HEK293 (cell line): ENCODE measurements at regions not wholly inside any gene's neighbourhood (a gene's known extent, or its start where the extent isn't known, plus 50 kb on each side); places are given as distances from the start of the nearest gene placed in this dataset.
A peak's percentile ranks its signal among the peaks of the same experiment; 100 is the strongest.

Experiments
- CTCF ChIA-PET: fragments of 350-600 bp; formaldehyde crosslinking; extraction: SDS; loops from one replicate; lab custom pipeline; 2021; ENCODE audit warnings: antibody characterized with exemption; lab: Yijun Ruan, JAX
- POLR2A ChIA-PET: fragments of 300-600 bp; formaldehyde crosslinking; extraction: SDS; loops from one replicate; lab custom pipeline; 2020; ENCODE audit warnings: antibody characterized with exemption, inconsistent platforms; lab: Yijun Ruan, JAX
- H3K27ac ChIP-seq: fragments of 200-500 bp; sonication (Bioruptor generic); 2 replicates; pipeline ENCODE4 v1.5.1; 2014; ENCODE audit warnings: low read depth, low read length, control low read depth, inconsistent platforms; ENCODE audit errors: extremely low read depth
- H3K36me3 ChIP-seq, 2 experiments: fragments of 200-500 bp in 1 of 2; sonication (Bioruptor generic) in 1 of 2; 1 replicate in 1 of 2; 2 replicates in 1 of 2; pipeline ENCODE4 v1.5.1; 2014 to 2017; ENCODE audit warnings: inconsistent platforms in 2 of 2, low read length in 2 of 2; ENCODE audit not compliant: control insufficient read depth in 2 of 2, insufficient read depth in 1 of 2
- H3K4me1 ChIP-seq: fragments of 200-500 bp; sonication (Bioruptor generic); 2 replicates; pipeline ENCODE4 v1.5.1; 2014; ENCODE audit warnings: mild to moderate bottlenecking, low read length, inconsistent platforms; ENCODE audit not compliant: control insufficient read depth, insufficient read depth
- H3K4me3 ChIP-seq: 2 replicates; pipeline ENCODE4 v1.5.1; 2011; ENCODE audit warnings: low read depth, mild to moderate bottlenecking, control low read depth, low read length, moderate library complexity
- H3K9me3 ChIP-seq: fragments of 200-500 bp; sonication (Bioruptor generic); 2 replicates; pipeline ENCODE4 v1.5.1; 2014; ENCODE audit warnings: low read depth, low read length, inconsistent platforms; ENCODE audit not compliant: control insufficient read depth, insufficient read depth
- BCL6B ChIP-seq: fragments of 450-650 bp; formaldehyde crosslinking; IDR thresholded peaks from 2 replicates; pipeline ENCODE4 v1.5.1; 2017; ENCODE audit warnings: missing biosample characterization, missing genetic modification characterization
- HIC1 ChIP-seq: fragments of 450-650 bp; formaldehyde crosslinking; IDR thresholded peaks from 2 replicates; pipeline ENCODE4 v1.5.1; 2016; ENCODE audit warnings: missing biosample characterization, missing genetic modification characterization
- HOXC10 ChIP-seq: sonication (generic); formaldehyde crosslinking; IDR thresholded peaks from 2 replicates; pipeline ENCODE4 v1.8.1; 2023; ENCODE audit warnings: mild to moderate bottlenecking, missing genetic modification reagents
- KLF8 ChIP-seq: fragments of 450-650 bp; formaldehyde crosslinking; IDR thresholded peaks from 2 replicates; pipeline ENCODE4 v1.5.1; 2016; ENCODE audit warnings: missing biosample characterization, missing genetic modification characterization
- MYNN ChIP-seq: fragments of 450-650 bp; formaldehyde crosslinking; IDR thresholded peaks from 2 replicates; pipeline ENCODE4 v1.5.1; 2016; ENCODE audit warnings: missing biosample characterization, missing genetic modification characterization, borderline replicate concordance
- PRDM1 ChIP-seq: fragments of 450-650 bp; formaldehyde crosslinking; IDR thresholded peaks from 2 replicates; pipeline ENCODE4; 2016; ENCODE audit warnings: missing biosample characterization, missing genetic modification characterization
- TCF7L2 ChIP-seq: IDR thresholded peaks from 2 replicates; pipeline ENCODE4 v1.6.1; 2011; ENCODE audit warnings: low read depth, mild to moderate bottlenecking, inconsistent platforms, low read length, moderate library complexity, borderline replicate concordance
- WT1 ChIP-seq: fragments of 450-650 bp; formaldehyde crosslinking; IDR thresholded peaks from 2 replicates; pipeline ENCODE4 v1.5.1; 2016; ENCODE audit warnings: missing biosample characterization, missing genetic modification characterization
- ZNF23 ChIP-seq: fragments of 450-650 bp; formaldehyde crosslinking; IDR thresholded peaks from 2 replicates; pipeline ENCODE4 v1.5.1; 2016; ENCODE audit warnings: missing biosample characterization, missing genetic modification characterization, borderline replicate concordance
- ZNF302 ChIP-seq: fragments of 450-650 bp; formaldehyde crosslinking; IDR thresholded peaks from 2 replicates; pipeline ENCODE4 v1.5.1; 2016; ENCODE audit warnings: missing biosample characterization, missing genetic modification characterization, low read depth
- ZNF324 ChIP-seq: fragments of 450-650 bp; formaldehyde crosslinking; IDR thresholded peaks from 2 replicates; pipeline ENCODE4 v1.5.1; 2016; ENCODE audit warnings: missing biosample characterization, missing genetic modification characterization
- ZNF350 ChIP-seq: fragments of 450-650 bp; formaldehyde crosslinking; IDR thresholded peaks from 2 replicates; pipeline ENCODE4 v1.5.0; 2017; ENCODE audit warnings: missing biosample characterization, mild to moderate bottlenecking, missing genetic modification characterization
- ZNF366 ChIP-seq: fragments of 450-650 bp; formaldehyde crosslinking; conservative IDR thresholded peaks from 2 replicates; pipeline ENCODE4 v1.5.1; 2016; ENCODE audit warnings: missing biosample characterization, missing genetic modification characterization
- ZNF423 ChIP-seq: fragments of 450-650 bp; formaldehyde crosslinking; IDR thresholded peaks from 2 replicates; pipeline ENCODE4 v1.5.1; 2016; ENCODE audit warnings: missing biosample characterization, missing genetic modification characterization
- ZNF48 ChIP-seq: fragments of 450-650 bp; formaldehyde crosslinking; IDR thresholded peaks from 2 replicates; pipeline ENCODE4 v1.5.1; 2016; ENCODE audit warnings: missing biosample characterization, missing genetic modification characterization
- ZNF544 ChIP-seq: fragments of 450-650 bp; formaldehyde crosslinking; IDR thresholded peaks from 2 replicates; pipeline ENCODE4 v1.5.0; 2017; ENCODE audit warnings: missing biosample characterization, missing genetic modification characterization
- ZNF596 ChIP-seq: fragments of 450-650 bp; IDR thresholded peaks from 2 replicates; pipeline ENCODE4 v1.5.0; 2018; ENCODE audit warnings: missing biosample characterization, mild to moderate bottlenecking, missing genetic modification characterization, moderate library complexity
- ZNF610 ChIP-seq: fragments of 450-650 bp; formaldehyde crosslinking; IDR thresholded peaks from 2 replicates; pipeline ENCODE4 v1.5.1; 2016; ENCODE audit warnings: missing biosample characterization, missing genetic modification characterization, borderline replicate concordance
- ZNF830 ChIP-seq: fragments of 450-650 bp; IDR thresholded peaks from 2 replicates; pipeline ENCODE4 v1.5.0; 2018; ENCODE audit warnings: missing biosample characterization, missing genetic modification characterization, low read depth, mild to moderate bottlenecking, moderate library complexity
- ZNF843 ChIP-seq: fragments of 450-650 bp; formaldehyde crosslinking; IDR thresholded peaks from 2 replicates; pipeline ENCODE4 v1.5.1; 2016; ENCODE audit warnings: missing biosample characterization, missing genetic modification characterization

- Histone ChIP-seq H3K36me3 (no peaks in the 10 kb centered on the region), H3K4me1 (no peaks in the 10 kb centered on the region), H3K27ac (no peak overlapping the region), H3K9me3 (no peaks in the 10 kb centered on the region), H3K4me3 (no peak overlapping the region)
- ChIA-PET CTCF (no interaction called here), POLR2A (no interaction called here)
- TF ChIP-seq ZNF366 (tag by site-specific recombination) (peak; percentile 64; the same call in 1 of the 2 replicates), HOXC10 (CRISPR knock-in tag) (no peak), MYNN (tag by site-specific recombination) (no peak), ZNF610 (no peak), ZNF423 (no peak), ZNF23 (tag by site-specific recombination) (no peak), ZNF596 (tag by site-specific recombination) (peak; percentile 92), TCF7L2 (no peak), ZNF302 (tag by site-specific recombination) (no peak), ZNF350 (no peak), ZNF324 (no peak), ZNF830 (no peak), ZNF843 (tag by site-specific recombination) (no peak), BCL6B (no peak), PRDM1 (tag by site-specific recombination) (peak; percentile 72)
Measured at GRCh38 chr13:111033172-111034130, 81.7 kb upstream of the ARHGEF7 start.

DNA sequence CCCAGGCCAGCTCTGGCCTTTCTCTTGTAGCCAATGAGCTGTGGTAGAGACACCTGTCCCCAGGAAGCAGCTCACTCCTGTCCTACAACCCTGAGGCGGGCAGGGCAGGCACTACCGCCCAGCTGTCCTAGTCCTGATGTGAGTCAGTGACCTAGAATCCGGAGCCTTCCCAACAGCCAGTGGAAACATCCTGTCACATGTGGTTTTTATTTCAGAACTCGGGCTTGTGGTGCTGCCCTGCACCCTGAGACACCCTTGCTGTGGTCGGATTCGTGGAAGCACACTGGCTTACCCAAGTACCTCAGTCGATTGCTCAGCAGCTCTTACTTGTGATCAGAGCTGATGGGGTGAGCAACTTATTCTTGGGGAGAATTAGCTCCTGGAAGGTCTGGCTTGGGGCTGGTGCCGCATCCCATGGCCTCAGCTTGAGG lies 83.6 kb upstream of the ARHGEF7 start:
- POLR2A ChIA-PET = no interaction called here
- no peaks in the 10 kb centered on the region for H3K36me3 ChIP-seq
- H3K9me3 ChIP-seq = no peaks in the 10 kb centered on the region
- CTCF ChIA-PET = no interaction called here
- H3K4me1 ChIP-seq = no peaks in the 10 kb centered on the region
- H3K27ac ChIP-seq = no peak overlapping the region
- no peak overlapping the region for H3K4me3 ChIP-seq
- TF ChIP-seq ZNF23 (tag by site-specific recombination) (no peak), WT1 (tag by site-specific recombination) (no peak), KLF8 (tag by site-specific recombination) (no peak), ZNF48 (tag by site-specific recombination) (no peak), ZNF544 (tag by site-specific recombination) (no peak), HIC1 (tag by site-specific recombination) (no peak)
